NAMALWA (cell line): ENCODE measurements at regions not wholly inside any gene's neighbourhood (a gene's known extent, or its start where the extent isn't known, plus 50 kb on each side); places are given as distances from the start of the nearest gene placed in this dataset.
"Not testable (repeated sequence)": the region's sequence is repeated elsewhere in the genome, so short reads cannot be mapped to it uniquely, and the experiment has no call there.

Experiments
- DNase-seq: peaks from one replicate; pipeline ENCODE4 v3.0.0-alpha.2; 2015; ENCODE audit warnings: low spot score

DNA sequence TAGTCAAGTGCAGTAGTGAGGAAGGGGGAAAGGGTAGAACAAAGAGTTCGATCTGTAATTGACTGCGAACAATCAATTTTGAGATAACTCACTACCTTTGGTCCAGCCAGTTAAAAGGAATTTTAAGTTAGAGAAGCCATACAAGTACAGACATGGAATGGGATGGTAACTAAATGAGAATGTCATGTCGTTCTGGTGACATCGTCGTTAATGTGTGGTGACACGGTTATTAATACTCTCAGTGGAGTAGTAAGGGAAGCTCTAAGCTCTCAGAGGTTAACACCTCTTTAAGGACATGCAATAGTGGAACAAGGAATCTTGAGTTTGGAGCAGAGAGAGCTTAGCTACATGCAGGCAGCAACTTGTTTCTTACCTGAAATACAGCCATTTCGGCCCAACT is 154.9 kb upstream of the KLF12 start:
- no peak for DNase-seq

DNA sequence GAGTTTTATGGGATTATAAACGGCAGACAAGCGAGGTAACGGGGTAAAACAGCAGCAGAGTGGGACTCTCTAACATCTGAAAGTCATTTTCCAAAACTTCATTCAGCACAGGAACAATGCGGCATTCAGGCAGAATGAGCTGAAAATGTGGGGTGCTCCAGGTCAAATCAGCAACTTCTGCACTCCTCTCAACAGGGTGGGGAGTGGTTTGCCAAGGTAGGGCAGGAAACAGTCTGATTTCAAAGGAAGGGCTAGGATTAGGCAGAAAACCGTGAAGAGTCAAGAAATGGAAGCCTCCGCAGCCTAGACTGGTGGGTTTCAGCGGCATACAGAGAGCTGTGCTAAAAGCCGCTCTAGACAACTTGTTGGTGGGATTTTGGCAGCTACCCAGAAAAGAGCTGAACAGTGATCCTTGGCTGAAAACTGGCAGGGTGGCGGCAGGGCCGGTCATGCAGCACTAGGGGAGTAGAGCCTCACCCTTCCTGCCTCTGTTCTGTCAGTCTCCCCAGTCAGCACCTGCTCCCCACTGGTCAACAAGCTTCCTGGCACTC is 154.2 kb upstream of the KLF12 start:
- peak; percentile 38 for DNase-seq

DNA sequence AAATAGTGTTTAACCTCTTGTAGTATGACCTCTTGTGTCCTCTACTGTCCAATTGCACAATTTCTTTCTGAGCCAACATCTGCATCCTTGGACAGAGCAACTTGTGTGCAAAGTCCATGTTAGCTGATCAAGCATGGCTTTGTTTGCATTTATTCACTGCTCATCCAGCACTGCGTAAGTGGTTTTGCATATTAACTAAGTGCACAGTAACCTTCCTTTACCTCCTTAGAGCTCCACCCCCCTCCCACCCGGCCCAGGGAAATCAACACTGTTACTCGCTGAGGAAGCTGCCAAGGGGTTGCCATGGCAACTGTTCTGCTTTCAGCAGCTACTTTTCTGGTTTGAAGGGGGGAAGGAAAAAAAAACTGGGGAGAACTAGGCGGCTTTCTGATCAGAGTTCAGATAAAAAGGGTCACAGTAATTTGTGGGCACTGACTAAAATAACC is 153.5 kb upstream of the KLF12 start:
- peak; percentile 92 for DNase-seq

DNA sequence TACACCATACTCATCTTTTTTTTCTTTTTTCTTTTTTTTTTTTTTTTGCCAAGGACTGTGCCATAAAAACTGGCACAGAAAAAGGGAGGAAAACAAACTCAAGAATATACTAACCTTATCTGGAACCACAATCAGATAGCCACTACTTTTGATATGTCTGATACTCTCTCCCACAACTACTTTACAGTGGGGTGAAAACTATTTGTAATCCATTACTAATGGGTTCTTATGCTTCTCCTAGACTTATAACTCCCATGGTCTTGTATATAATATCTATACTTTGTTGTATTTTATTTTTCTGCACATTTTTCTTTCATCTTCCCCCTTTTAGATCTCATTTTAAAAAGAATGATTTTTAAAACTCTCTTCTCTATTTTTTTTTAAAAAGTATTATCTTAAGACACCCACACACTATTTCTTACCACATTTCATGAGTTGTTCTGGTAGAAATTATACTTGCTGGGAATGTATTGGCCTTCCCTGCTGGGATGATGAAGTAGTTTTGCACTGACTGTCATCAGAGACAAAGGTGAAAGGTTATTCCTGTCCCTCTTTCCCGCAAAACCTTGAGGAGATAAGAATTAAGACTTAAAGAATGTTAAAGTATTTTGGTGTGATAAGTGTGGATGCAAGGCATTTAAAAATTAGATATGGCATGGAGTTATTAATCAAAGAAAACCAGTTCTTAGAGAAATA is 146.7 kb upstream of the KLF12 start:
- no peak for DNase-seq

DNA sequence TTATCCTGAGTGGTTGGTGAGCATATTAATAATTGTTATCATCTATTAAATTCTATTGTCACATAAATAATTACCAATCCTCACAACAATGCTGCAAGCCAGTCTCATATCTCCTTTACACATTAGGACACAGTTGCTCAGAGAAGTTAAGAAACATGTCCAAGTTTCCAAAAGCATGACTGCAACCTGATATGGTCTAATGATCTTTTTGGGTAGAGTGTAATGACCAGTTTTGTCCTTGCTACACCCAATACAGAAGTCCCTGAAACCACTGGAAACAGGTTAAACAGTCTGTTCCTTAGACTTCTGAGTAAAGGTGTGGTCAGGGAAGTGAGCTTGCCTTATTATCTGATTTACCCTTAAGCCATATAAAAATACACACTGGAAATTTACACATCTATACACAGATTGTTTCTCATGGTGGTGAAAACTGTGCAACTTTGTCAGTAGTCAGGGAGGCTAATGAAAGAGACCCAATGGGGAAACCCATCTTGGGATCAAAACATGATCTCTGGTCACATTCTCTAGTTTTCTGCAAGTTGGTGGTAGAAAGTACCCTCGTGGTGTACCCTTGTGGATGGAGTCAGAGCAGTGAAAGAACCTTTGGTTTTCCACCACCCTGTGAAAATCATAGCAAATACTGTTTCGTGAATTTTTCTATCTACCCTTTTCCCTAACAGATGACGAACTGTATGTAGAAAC is 146.0 kb upstream of the KLF12 start:
- no peak for DNase-seq

DNA sequence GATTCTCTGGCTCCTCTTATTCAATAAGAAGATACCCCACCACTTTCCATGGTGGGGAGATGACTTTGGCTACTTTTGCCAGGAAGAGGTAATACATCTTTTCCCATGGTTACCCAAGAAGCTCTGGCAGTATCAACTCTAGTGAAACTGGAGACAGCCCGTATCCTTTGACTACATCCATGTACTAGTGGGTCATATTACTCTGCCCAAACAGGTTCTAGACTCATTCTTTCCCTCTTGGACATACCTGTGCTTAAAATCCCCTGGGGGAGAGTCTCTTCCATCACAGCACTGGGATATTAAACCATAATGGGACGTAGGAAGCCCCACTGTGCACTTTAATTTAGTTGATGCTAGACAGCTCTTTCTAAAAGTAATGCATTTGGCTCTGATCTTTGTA is 144.7 kb upstream of the KLF12 start:
- DNase-seq: no peak

DNA sequence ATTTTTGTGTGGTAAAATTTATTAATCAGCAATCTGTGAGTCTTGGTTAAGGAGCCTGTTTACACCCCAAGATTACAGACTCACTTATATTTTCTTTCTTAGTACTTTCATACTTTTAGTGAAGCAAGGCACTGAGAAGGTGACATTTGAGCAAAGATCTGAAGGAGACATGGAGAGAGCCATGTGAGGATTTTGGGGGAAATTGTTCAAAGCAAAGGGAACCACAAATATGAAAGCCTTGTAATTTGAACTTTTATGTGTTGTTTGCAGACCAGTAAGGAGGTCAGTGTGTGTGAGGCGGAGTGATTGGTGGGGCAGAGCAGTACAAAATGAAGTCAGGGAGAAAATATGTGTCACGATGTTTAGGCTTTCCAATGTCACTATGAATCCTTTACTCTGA is 140.7 kb upstream of the KLF12 start:
- no peak for DNase-seq

DNA sequence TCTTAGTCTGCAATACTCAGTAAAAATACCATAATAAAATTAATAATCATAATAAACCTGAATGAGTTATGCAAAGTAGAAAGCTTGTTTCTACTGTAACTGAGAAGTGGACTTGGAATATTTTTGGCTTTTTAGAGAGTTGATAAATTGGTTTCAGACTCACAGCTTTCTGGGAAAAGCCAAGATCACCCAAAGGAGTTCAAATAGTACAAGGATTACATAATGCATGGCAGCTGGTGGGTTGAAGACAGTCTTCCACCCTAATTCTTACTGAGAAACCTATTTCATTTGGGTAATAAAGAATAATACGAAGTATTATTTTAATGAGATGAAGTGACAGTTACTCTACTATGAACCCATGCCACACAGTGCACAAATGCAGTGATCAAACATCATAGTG is 139.4 kb upstream of the KLF12 start:
- DNase-seq: no peak

DNA sequence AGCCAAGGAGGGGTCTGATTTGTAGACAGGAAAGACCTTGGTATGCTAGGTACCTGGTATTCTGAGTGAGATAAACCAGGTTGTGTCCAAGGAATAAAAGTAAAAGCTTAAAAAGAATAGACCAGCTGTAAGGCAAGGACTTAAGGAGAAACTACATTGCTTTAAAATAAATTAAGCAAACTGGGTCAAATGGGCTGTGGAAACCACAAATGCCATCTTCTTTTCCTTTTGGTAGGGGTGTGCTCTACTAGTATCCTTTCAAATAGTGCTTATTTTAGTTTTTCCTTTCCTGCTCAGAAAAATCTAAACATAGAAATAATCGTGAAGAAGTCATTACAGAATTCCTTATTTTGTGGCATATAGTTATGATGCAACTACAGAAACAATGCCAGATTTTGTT is 138.6 kb upstream of the KLF12 start:
- DNase-seq: no peak

DNA sequence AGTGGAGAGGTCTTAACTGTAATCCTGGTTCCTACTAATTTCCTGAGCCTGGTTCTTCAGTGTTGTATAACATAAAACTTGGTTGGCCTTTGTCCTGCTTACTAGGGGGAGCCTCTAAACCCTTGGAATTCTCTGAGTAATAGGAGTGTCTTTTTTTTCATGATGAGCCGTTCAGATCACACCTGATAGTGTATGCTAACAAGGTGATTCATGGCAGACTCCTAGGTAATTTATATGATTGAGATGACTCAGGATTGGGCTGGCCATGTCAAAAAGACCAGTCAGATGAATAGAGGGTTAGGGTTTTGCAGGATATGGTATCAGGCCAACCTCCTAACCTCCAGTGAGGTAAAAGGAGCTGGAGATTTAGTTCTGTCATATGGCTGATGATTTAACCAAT is 135.8 kb upstream of the KLF12 start:
- no peak for DNase-seq

DNA sequence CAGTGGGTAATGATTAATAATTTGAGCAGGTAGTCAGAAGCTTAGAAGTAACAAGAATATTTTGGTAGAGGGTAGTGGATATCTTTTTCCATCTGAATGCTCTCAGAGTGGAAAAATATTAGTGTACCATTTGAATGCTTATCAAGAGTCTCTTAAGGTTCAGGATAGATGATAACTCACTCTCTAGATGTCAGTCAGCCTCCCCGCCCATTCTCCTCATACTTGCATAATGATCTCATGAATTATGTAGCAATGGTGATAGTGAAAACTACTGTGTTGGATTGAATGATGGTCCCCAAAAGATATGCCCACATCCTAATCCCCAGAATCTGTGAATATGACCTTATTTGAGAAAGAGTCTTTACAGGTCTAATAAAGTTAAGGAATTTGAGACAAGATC is 132.7 kb upstream of the KLF12 start:
- no peak for DNase-seq

DNA sequence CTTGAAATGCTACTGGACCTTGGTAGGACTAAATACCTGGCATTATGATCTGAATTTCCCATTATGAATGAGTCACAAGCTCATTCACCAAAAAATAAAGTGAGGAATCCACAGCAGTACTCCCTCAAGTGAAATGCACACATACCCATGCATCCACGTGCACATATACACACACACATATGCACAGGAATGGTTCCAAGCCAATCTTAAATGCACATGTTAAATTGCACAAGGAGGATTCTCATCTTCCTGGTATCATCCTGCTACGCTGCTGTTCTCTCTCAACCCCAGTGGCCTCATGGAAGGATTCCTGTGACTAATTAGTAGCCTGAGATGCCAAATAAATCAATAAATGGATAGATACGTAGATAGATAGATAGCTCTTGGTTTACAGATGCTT is 132.1 kb upstream of the KLF12 start:
- no peak for DNase-seq

DNA sequence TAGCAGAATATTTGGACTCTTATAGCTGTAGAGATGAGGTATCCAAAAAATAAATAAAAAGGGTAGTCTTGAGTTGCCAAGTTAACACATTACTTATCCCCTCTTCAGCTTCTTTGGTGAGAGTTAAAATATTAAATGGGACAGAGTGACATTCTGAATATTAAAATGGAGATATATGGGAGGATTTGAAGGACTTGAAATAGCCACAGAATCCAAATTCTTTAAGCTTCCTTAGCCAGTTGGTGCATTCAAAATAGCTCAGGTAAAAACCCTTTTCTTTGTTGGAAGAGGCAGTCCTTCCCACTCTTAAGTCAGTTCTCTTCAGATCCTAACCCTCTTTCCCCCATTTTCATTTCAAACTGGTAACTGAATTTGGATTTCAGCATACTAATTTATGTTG is 130.1 kb upstream of the KLF12 start:
- no peak for DNase-seq

DNA sequence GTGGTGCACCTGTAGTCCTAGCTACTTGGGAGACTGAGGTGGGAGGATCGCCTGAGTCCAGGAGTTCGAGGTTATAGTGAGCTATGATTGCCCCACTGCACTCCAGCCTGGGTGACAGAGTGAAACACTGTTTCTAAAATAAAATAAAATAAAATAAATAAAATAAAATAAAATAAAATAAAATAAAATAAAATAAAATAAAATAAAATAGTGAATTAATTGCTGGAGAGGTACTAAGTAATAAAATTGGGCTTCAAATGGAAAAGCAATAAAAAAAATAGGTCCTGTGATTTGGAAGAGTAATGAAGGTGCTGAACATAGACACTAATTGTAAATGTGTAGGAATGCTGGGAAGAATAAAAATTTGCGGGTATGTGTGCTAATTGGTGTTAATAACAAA is 126.2 kb upstream of the KLF12 start:
- DNase-seq: not testable (repeated sequence)

DNA sequence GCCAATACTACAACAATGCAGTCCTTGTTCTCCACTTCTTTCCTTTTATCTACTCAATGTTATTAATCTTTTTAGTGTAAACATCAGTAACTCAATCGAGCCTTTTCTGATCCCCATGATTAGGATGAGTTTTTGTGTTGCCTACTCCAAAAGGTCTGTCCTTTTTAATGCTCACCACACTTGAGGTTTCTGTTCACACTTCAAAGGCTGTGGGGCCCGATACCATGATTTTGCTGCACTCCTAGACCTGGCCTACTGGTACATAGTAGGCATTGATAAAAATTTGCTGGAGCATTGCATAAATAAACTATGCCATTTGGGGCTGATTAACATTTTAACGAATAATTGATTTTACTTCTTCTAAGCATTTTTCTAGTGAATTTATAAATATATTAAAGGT is 125.4 kb upstream of the KLF12 start:
- no peak for DNase-seq

DNA sequence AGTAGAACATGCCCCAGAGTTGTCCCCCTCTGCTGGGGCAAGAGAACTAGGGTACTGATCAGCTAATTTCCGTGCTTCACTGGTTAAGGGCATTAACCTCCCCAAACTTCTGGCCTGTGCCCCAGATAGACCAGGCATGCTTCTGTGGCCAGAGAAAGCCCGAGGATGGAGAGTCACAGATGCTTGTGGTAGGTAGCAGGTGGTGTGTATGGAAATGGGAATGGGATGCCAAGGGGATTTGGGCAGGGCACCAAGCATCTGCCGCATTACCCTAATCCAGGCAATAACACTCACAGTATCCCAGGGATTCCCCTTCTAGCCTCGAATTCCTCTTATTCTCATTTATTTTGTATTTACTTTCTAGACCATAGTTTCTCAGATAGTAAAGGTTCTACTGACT is 124.8 kb upstream of the KLF12 start:
- DNase-seq: no peak

DNA sequence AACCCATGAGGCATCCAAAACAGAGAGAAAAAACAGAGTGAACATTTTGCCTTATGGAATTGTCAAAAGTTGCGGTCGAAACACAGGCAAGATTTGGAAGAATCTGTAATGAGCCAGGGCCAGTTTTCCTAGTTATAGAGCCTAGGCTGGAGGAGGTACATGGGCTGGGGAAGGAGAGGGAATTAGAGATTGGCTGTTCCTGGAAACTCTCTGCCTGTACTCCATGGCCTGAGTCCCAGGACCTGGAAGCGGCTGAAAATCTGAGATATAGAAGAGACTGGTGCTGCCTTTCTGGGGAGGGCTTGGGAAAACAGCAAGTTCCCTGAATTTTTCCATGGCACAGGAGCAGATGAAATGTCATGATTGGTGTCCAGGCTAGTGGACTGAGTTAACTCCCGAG is 122.8 kb upstream of the KLF12 start:
- DNase-seq: no peak

DNA sequence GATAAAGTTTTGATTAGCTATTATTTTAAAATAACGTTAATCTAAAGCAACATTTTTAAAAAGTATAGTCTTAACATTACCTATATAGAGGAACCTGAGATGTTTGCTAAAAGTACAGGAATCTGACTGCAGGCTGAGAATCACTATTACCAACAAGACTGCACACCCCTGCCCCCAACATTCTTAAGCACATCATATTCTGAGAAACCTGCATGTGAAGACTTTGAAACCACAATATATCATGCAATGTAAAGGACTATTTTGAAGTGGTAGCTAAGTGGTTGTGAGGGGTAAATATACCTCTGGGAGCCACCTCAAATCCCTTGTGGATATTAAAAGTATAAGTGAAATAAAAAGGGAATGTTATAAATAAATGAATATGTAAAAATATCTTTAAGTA is 119.0 kb upstream of the KLF12 start:
- DNase-seq: no peak

DNA sequence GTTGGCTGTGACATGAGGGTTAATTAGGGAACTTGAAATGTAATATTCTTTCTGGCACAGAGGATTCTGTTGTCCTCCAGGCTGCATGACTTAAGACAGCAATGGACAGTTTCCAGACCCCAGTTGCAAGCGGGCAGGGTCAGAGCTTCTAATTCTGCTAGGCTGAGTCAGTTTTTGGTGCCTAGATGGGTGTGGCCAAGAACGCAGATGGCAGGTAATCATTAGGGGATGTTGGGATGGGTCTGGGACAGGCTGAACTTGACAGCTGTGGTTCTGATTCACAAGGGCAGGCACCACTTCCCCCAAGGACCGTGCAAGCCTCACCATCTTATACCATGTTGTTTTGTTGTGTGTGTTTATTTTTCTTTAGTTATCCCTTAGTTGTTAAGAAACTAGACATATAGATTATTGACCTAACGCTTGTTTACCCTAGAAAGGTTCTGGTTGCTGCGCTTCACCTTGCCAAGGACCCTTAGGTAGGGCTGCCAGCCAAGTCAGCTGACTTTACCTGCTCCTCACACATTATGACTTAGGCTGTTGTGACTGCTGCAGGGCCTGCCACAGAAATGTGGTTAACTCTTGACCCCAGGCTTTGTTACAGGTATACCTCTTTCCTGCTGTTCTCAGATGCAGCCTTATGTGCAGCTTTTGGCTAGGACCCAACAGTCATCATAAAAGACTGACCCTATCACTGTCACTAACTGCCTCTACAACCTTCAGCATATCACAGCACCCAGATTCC is 117.7 kb upstream of the KLF12 start:
- DNase-seq: no peak

DNA sequence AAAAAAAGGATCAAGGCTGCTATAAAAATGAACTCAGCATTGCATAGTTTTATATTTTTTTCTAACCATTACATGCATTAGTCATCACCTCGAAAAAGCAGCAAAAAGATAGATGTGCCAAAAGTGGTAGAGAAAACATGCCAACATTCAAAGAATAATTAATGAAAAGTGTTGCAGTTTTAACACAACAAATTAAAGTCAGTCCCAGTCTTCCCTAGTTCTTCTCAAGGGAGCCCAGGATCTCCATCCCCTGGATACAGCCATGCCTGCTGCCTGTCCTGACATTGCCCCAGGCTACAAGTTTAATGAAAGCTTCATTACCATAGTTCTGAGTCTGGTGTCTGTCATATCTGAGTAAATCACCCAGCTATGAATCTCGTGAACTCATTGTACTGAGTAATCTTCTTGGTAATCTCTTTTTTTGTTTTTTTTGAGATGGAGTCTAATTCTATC is 116.6 kb upstream of the KLF12 start:
- DNase-seq: no peak

DNA sequence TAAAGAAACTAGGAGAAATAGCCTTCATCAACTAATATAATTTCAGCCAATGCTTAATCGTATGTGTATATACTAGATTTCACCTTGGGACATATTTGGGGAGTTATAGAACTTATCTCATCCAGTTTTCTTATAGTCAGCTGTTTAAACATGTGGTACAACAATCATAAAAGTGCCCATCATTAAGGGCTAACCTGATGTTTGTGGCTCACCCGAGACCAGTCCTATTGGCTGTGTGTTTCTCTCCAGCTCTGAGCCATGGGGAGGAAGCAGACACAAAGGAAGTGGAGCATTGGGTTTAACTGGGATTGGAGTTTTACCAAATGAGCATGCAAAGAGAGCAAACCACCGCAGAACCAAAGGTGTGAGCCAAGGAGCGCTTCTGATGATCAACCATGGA is 114.3 kb upstream of the KLF12 start:
- DNase-seq: no peak

DNA sequence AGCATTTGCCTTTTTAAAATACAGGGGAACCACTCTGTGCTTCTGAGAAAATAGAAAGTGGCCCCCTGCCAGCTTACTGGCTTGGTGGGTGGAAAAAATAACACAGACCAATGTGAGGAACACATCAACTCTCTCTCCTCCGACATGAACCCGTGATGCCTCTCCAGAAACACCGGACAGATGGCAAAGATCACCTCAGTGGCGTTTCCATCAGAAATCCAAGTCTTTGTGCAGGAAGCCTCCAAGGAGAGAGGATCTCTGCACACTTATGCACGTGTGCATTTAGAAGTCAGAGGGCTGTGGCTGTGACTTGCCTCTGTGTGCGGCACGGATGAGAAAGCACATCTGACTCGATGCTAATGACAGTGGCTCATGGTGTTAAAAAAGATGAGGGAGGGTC is 112.3 kb upstream of the KLF12 start:
- DNase-seq: no peak
